ENCODE measurements at regions not wholly inside any gene's neighbourhood (a gene's known extent, or its start where the extent isn't known, plus 50 kb on each side); places are given as distances from the start of the nearest gene placed in this dataset.
"Not testable (repeated sequence)": the region's sequence is repeated elsewhere in the genome, so short reads cannot be mapped to it uniquely, and the experiment has no call there.

GRCh38 chr10:47670857-47671256 is 92.5 kb downstream of the SYT15B start:
- H2BK5ac ChIP-seq (ENCODE audit: insufficient read length, low read length); H3K18ac ChIP-seq (ENCODE audit: insufficient read length, low read depth, low read length); H3K4me1 ChIP-seq (ENCODE audit: insufficient read depth, low read length); H4K91ac ChIP-seq (ENCODE audit: insufficient read length, low read depth, low read length); H3T11ph ChIP-seq (ENCODE audit: low read length); H3K79me1 ChIP-seq (ENCODE audit: insufficient read depth, low read depth, low read length, poor library complexity, severe bottlenecking); DNase-seq; H4K8ac ChIP-seq (replicated peaks; ENCODE audit: insufficient read length, low read depth, low read length); H3K27ac ChIP-seq (ENCODE audit: insufficient read length, low read depth, low read length); H2AFZ ChIP-seq (ENCODE audit: low read length); H3K27me3 Mint-ChIP-seq (ENCODE audit: low read depth); H3K79me2 ChIP-seq (ENCODE audit: insufficient read depth, low read length); H3K23ac ChIP-seq (ENCODE audit: insufficient read length, low read depth, low read length); H2BK15ac ChIP-seq (ENCODE audit: low read depth, low read length); H3K27me3 ChIP-seq (ENCODE audit: insufficient read depth, low read length); H2BK12ac ChIP-seq (ENCODE audit: insufficient read length, low read depth, low read length); H3K4ac ChIP-seq (ENCODE audit: low read depth, low read length); H3K4me2 ChIP-seq (ENCODE audit: insufficient read depth, insufficient read length, low read length); H2AK5ac ChIP-seq (ENCODE audit: insufficient read length, low read length); H3K27ac Mint-ChIP-seq; H3K36me3 Mint-ChIP-seq (ENCODE audit: insufficient read depth in 1 of 3, low read depth in 3 of 3); H3K4me3 Mint-ChIP-seq; H3K56ac ChIP-seq (ENCODE audit: insufficient read length, low read depth, low read length); H2BK20ac ChIP-seq (ENCODE audit: low read depth, low read length, poor library complexity, severe bottlenecking); H3K9me3 Mint-ChIP-seq; H3K4me1 Mint-ChIP-seq; H4K5ac ChIP-seq (ENCODE audit: insufficient read length, low read depth, low read length); H3K9ac ChIP-seq (ENCODE audit: extremely low read depth, insufficient read length, low read length); H3K23me2 ChIP-seq (ENCODE audit: insufficient read length, low read depth, low read length, poor library complexity, severe bottlenecking); H3K9me3 ChIP-seq (ENCODE audit: control insufficient read depth, low read depth, low read length); H3K14ac ChIP-seq (ENCODE audit: insufficient read depth, low read length); H2BK120ac ChIP-seq (ENCODE audit: low read depth, low read length, poor library complexity, severe bottlenecking); H4K20me1 ChIP-seq (ENCODE audit: control insufficient read depth, insufficient read depth, insufficient read length): not testable (repeated sequence)
- no CpG with 5 or more reads among the region's 2 CpGs for WGBS (ENCODE audit: extremely low coverage, insufficient read length, low lambda C conversion rate)

DNA sequence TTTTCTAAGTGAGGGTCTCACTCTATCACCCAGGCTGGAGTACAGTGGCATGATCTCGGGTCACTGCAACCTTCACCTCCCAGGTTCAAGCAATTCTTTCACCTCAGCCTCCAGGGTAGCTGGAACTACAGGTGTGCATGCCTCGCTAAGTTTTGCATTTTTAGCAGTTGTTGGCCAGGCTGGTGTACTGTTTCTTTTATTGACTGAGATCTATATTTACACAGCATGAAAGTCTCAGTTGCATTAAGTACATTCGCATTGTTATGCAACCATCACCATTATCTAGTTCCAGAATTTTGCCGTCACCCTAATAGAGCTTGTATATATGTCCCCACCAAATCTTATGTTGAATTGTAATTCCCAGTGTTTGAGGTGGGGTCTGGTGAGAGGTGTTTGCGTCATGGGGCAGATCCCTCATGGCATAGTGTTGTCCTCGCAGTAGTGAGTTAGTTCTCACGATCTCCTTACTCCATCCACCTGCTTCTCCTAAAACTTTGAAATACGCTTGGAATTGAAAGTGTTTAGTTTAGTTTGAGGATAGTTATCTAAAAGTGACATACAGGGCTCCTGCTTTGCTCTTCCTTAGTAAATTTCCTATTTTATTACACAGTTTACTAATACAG is 101.3 kb downstream of the SYT15B start:
- H3K14ac ChIP-seq (ENCODE audit: insufficient read depth, low read length); H4K5ac ChIP-seq (ENCODE audit: insufficient read length, low read depth, low read length); H3K4me1 ChIP-seq (ENCODE audit: insufficient read depth, low read length); H2BK5ac ChIP-seq (ENCODE audit: insufficient read length, low read length); H3K36me3 Mint-ChIP-seq (ENCODE audit: insufficient read depth in 1 of 3, low read depth in 3 of 3); H3T11ph ChIP-seq (ENCODE audit: low read length); H3K27ac Mint-ChIP-seq; H3K27ac ChIP-seq (ENCODE audit: insufficient read length, low read depth, low read length); H2BK12ac ChIP-seq (ENCODE audit: insufficient read length, low read depth, low read length); H4K8ac ChIP-seq (replicated peaks; ENCODE audit: insufficient read length, low read depth, low read length); H3K79me2 ChIP-seq (ENCODE audit: insufficient read depth, low read length); H2BK120ac ChIP-seq (ENCODE audit: low read depth, low read length, poor library complexity, severe bottlenecking); H3K4me2 ChIP-seq (ENCODE audit: insufficient read depth, insufficient read length, low read length); H3K9me3 ChIP-seq (ENCODE audit: control insufficient read depth, low read depth, low read length); H3K9ac ChIP-seq (ENCODE audit: extremely low read depth, insufficient read length, low read length); H2BK20ac ChIP-seq (ENCODE audit: low read depth, low read length, poor library complexity, severe bottlenecking); H3K27me3 ChIP-seq (ENCODE audit: insufficient read depth, low read length); H4K91ac ChIP-seq (ENCODE audit: insufficient read length, low read depth, low read length); DNase-seq; H3K4me1 Mint-ChIP-seq; H3K23ac ChIP-seq (ENCODE audit: insufficient read length, low read depth, low read length); H3K23me2 ChIP-seq (ENCODE audit: insufficient read length, low read depth, low read length, poor library complexity, severe bottlenecking); H3K79me1 ChIP-seq (ENCODE audit: insufficient read depth, low read depth, low read length, poor library complexity, severe bottlenecking); H3K27me3 Mint-ChIP-seq (ENCODE audit: low read depth); H2AK5ac ChIP-seq (ENCODE audit: insufficient read length, low read length); H3K56ac ChIP-seq (ENCODE audit: insufficient read length, low read depth, low read length); H3K4ac ChIP-seq (ENCODE audit: low read depth, low read length); H4K20me1 ChIP-seq (ENCODE audit: control insufficient read depth, insufficient read depth, insufficient read length); H2BK15ac ChIP-seq (ENCODE audit: low read depth, low read length); H2AFZ ChIP-seq (ENCODE audit: low read length); H3K9me3 Mint-ChIP-seq; H3K4me3 Mint-ChIP-seq; H3K18ac ChIP-seq (ENCODE audit: insufficient read length, low read depth, low read length): not testable (repeated sequence)
- WGBS (ENCODE audit: extremely low coverage, insufficient read length, low lambda C conversion rate) = no CpG with 5 or more reads among the region's 8 CpGs

Data from H9 (cell line).